T47D (cell line): ENCODE measurements at regions not wholly inside any gene's neighbourhood (a gene's known extent, or its start where the extent isn't known, plus 50 kb on each side); places are given as distances from the start of the nearest gene placed in this dataset.

Experiments
- DNase-seq, 2 experiments: peaks; one replicate each; pipeline versions ENCODE4 v3.0.0 to v3.0.0-alpha.2; 2011 to 2012; ENCODE audit warnings: low read depth in 1 of 2, low spot score in 1 of 2
- JUND ChIP-seq: IDR thresholded peaks from 2 replicates; pipeline ENCODE4 v1.6.1; 2012; ENCODE audit warnings: low read depth
- in situ Hi-C: cut with HindIII; loops from 2 replicates; pipeline ENCODE4 v1.10.0; 2016; ENCODE audit warnings: low sequenced_read_pairs, low pct_unique_long_range_greater_than_20kb

DNA sequence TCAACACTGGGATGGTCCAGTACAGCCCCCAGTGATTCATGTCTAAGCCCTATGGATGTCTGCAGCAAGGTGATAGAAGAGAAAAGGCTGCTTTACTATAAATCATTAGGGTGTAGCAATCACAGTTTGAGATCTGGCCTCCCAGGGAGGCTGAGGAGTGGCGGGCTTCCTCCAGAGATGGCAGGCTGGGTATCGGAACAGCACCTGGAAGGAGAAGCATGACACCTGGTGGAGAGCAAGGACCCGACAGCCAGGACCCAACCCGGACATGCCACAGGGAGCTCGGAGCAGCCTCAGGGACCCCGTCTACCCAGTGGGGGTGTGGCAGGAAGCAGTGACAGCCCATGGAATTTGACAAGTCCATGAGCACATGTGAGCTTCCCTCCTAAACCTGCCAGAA, 114.8 kb upstream of the CD93 start:
- DNase-seq: peak; percentile 38 to 60
- in situ Hi-C loops: no loop called here
- TF ChIP-seq JUND: no peak

DNA sequence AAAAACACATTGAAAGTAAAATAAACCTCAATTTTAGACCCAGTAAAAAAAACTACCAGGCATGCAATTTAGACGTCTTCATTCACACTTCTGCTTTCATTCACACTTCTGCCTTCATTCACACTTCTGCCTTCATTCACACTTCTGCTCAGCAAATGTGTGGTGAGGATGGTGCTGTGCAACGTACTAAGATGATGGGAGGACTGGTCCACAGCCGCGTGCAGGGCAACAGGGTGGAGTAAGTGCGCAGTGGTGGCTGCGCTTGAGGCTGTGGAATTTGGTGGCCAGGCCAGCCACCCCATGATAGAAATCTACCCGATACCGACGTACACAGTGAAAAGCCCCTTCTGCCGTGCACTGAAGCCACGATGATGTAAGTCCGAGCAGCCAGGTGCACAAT, 114.3 kb upstream of the CD93 start:
- in situ Hi-C loops: no loop called here
- TF ChIP-seq JUND: no peak
- DNase-seq: no peak

DNA sequence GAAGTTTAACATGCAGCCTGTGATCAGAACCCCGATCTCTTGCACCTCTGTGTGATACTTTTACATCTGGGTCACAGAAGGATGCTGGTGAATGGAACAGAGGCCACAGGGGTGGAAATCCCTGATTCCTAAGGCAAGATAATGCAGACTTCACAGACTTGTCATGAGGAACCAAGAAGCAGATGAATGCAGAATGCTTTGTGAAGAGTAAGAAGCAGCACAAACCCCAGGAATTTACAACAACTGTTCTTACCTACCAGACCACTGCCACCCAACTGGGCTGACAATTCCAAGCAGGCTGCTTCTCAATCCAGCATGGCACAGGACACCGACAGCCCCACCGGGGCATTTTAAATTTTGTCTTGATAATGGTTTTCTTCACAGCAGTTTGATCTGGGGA, 113.2 kb upstream of the CD93 start:
- TF ChIP-seq JUND: no peak
- DNase-seq: no peak
- in situ Hi-C loops: no loop called here

DNA sequence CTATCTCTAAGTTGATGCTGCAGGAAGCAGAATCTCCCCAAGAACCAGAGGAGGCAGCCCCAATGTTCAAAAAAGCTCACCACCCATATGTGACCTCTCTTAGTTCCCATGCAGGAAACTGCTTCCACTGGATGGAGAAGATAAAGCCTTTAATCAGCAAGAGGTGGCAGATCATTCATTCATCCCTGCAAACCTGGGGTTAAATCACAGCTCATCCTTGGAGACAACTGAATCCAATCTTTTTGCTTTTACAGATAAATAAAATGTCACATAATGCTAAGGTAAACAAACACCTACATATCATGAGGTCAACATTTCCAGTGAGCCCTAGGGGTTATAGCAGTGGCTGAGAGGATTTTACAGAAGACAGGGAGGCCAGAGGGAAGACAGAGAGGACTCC, 112.7 kb upstream of the CD93 start:
- in situ Hi-C loops: no loop called here
- no peak for DNase-seq

DNA sequence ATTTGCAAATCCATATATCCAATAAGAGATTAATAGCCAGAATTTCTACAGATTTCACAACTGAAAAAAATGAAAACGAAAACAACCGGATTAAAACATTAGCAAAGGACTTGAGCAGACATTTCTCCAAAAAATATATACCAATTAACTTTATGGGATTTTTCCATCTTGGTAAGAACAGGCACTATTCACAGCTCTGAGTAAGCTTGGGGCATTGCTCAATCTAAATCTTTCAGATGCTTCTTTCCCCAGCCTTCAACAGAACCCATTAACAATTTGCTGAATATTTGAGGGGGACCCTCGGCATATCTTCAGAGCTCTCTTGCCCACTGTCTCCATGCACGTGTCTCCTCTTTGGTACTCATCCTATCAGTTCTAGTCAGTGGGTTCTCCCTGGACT, 111.7 kb upstream of the CD93 start:
- in situ Hi-C loops: no loop called here
- DNase-seq: no peak
- no peak for TF ChIP-seq JUND

More for the DNA sequence above, 112.7 kb upstream of the CD93 start:
- no peak for TF ChIP-seq JUND

DNA sequence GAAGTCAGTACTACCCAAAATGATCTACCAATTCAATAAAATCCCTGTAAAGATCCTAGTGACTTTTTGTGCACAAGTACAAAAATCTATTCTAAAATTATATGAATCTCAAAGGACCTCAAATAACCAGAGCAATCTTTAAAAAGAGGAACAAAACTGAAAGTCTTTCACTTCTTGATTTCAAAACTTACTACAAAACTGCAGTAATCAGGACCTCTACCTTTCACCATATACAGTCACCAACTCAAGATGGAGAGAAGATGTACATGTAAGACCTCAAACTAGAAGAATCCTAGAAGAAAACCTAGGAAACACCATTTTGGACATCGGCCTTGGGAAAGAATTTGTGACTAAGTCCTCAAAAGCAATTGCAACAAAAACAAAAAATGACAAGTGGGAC, 109.5 kb upstream of the CD93 start:
- no peak for TF ChIP-seq JUND
- no peak for DNase-seq

DNA sequence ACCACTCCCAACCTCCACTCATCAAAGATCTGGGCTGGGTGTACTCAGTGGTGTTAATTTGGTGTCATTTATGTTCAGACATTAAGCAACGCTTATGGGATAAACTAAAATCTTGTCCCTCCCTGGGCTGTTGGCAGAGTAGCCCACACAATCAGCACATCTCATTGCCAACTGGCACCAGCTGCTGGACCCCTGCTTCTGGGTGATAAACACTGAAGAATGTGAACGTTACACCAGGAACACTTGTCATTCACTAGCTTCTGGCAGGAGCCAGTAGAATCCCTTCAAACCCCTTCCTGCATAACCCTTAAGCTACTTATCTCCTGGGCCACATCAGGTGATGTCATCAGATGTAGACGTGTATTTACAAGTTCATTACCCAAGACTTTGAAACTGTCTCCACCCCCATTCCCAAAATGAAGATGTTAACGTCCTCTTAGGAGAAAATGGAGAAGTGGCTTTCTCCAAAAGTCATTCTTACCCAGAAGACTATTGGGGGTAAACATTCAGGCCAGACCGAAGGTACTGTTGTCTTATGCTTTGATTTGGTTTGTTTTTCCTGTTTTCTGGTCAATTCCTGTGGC, 107.8 kb upstream of the CD93 start:
- TF ChIP-seq JUND: no peak
- in situ Hi-C loops: no loop called here
- no peak for DNase-seq

More for the DNA sequence above, 109.5 kb upstream of the CD93 start:
- in situ Hi-C loops: no loop called here

DNA sequence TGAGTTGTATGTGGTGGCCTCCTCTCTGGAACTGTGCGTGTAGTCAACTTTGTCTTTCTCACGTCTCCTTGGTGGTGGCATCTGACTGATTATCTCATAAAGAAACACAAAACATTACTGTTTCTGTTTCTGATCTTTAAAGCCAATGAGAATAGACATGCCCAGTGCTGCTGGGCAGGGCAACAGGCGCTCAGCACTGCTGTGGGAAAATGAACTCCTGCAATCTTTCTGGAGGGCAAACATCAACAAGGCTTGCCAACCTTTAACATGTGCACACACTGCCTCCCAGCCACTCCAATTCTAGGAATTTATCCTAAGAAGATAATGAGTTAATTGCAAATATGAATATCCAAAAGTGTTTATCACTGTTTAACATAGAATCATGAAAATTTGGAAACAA, 106.3 kb upstream of the CD93 start:
- TF ChIP-seq JUND: no peak
- in situ Hi-C loops: no loop called here
- DNase-seq: no peak

DNA sequence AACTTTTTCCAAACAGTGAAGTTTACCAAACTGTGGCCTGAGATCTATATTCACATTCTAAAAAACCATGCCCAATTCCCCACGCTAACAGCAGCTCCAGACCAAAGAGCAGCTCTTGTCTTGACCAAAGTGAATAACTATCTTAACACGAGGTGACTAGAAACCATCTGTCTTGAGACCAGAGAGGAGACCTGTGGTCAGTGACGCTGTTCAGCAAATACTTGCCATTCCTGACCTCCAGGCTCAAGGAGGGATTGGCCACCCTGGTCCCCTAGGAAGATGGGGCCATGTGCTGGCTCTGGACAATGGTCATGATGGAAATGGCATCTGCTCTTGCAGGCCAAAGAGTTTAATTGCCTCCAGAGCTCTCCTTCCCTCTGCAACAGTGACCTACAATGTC, 104.4 kb upstream of the CD93 start:
- no peak for DNase-seq
- in situ Hi-C loops: no loop called here
- TF ChIP-seq JUND: no peak

DNA sequence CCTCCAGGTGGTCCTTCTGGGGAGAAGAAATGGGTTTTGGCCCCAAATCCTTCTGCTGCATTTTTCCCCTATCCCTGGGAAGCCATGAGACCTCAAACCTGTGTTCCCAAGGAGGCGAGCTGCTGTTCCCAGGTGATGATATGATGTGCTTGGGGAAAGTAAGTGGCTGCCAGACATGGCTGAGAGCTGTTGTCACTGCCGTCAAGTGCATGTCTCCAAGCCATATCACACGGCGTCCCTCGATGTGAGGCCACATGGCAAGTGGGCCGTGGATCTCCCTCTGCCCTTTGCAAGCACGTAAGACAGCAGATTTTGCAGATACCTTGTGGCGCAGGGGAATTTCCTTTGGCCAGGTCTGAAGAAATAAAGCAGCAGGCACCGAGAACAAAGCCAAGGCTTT, 103.7 kb upstream of the CD93 start:
- DNase-seq: no peak
- in situ Hi-C loops: no loop called here
- no peak for TF ChIP-seq JUND

DNA sequence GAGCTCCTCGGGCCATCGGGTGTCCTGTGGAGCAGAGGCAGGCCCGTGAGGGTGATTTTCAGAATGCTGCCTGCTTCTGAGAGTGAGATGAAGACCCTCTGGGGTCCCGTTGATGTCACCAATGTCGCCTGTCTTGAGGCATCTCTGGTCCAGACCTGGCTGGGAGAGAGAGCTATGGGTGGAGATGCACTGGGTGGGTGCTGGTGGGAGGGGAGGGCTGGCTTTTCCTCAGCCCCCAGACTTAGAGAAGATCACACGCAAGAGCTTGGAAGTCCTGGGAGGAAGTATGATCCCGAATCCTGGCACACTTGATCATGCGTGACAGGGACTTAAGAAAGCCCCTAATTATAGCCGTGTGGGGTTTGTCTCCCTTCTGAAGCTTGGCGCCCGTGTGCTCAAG, 103.2 kb upstream of the CD93 start:
- no peak for DNase-seq
- in situ Hi-C loops: no loop called here

DNA sequence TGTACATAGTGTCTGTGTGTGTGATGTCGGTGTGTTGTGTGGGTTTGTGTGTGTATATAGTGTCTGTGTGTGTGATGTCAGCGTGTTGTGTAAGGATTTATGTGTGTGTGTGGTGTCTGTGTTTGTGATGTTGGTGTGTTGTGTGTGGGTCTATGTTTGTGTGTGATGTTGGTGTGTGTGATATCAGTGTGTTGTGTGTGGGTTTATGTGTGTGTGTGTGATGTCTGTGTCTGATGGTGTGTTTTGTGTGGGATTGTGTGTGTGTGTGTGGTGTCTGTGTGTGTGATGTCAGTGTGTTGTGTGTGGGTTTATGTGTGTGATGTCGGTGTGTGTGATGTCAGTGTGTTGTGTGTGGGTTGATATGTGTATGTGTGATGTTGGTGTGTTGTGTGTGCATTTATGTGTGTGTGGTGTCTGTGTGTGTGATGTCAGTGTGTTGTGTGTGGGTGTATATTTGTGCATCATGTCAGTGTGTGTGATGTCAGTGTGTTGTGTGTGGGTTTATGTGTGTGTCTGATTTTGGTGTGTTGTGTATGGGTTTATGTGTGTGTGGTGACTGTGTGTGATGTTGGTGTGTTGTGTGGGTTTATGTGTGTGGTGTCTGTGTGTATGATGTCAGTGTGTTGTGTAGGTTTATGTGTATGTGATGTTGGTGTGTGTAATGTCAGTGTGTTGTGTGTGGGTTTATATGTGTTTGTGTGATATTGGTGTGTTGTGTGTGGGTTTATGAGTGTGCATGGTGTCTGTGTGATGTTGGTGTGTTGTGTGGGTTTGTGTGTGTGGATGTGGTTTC, 102.4 kb upstream of the CD93 start:
- no peak for DNase-seq
- TF ChIP-seq JUND: no peak
- in situ Hi-C loops: no loop called here

More for the DNA sequence above, 103.2 kb upstream of the CD93 start:
- no peak for TF ChIP-seq JUND

DNA sequence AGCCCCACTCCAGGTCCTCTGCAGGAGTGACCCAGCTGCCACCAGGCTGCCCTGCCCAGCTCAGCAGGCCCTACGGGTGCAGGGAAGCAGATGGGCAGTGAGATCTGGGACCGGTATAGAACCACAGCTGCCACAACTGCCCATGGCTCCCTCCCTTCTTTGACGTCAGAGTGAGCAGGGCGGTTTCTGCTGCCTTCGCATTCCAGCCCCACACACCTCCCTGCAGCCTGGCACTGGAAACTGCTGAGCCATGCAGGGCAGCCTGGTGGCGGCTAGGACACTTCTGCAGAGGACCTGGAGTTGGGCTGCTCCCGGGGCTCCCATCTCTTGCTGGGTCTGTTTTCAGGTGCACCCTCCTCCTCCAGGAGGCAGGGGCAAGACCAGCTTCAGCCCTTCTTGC, 101.6 kb upstream of the CD93 start:
- TF ChIP-seq JUND: no peak
- peak; percentile 24 to 59 for DNase-seq
- in situ Hi-C loops: no loop called here

DNA sequence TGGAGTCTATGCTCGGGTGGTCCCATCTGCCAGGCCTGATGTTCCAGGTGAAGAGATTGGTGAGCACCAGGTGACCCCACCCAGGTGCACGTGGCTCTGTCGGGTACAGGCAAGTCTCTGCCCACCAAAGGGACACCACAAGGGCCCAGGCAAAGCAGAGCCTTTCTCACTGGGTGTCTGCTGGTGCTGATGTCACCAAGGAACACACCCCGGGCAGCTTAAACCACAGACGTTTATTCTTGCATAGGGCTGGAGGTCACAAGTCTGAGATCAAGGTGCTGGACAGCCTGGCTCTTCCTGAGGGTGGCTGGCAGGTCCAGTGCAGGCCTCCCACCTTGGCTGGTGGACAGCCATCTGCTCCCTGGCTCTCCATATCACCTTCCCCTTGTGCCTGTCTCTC, 100.7 kb upstream of the CD93 start:
- DNase-seq: no peak
- in situ Hi-C loops: no loop called here
- no peak for TF ChIP-seq JUND
